Stimulated activated CD8-positive, alpha-beta memory T cell treated with anti-CD3 and anti-CD28 coated beads, Interleukin-7, amount 100 ng/mL, for 1 hour (primary cell): ENCODE measurements at regions not wholly inside any gene's neighbourhood (a gene's known extent, or its start where the extent isn't known, plus 50 kb on each side); places are given as distances from the start of the nearest gene placed in this dataset.
"Not testable (repeated sequence)": the region's sequence is repeated elsewhere in the genome, so short reads cannot be mapped to it uniquely, and the experiment has no call there.

Experiments used
- DNase-seq, 2 donors: peaks; one replicate each; pipeline ENCODE4 v3.0.0-alpha.2; 2020; ENCODE audit warnings: low read depth in 2 of 2

GRCh38 chr2:217593732-217594131, 409.1 kb downstream of the TNS1 start:
- no peak for DNase-seq

GRCh38 chr2:217588266-217588665, 414.5 kb downstream of the TNS1 start:
- DNase-seq, result no peak

GRCh38 chr2:217585362-217585761, 417.4 kb downstream of the TNS1 start:
- DNase-seq, result no peak

GRCh38 chr2:217580407-217580806, 422.4 kb downstream of the TNS1 start:
- DNase-seq, result not testable (repeated sequence)

DNA sequence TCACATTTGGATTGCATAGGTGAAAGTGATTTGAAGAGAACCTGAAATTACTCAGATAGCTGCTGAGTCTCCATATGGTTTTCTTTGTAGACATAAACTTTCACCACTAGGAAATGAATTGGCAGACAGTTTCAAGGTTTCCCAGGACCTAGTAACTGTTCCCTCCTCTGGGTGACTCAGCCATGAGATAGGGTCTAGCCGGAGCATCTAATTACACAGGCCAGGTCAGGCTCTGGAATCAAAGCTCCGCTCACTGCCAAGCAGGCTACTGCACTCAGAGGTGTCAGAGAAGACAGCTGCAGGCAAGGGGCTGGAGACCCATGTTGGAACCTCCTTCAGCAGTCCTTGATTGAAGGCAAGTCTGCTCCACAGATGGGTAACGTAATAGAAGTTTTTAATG, 429.2 kb downstream of the TNS1 start:
- DNase-seq, result no peak

DNA sequence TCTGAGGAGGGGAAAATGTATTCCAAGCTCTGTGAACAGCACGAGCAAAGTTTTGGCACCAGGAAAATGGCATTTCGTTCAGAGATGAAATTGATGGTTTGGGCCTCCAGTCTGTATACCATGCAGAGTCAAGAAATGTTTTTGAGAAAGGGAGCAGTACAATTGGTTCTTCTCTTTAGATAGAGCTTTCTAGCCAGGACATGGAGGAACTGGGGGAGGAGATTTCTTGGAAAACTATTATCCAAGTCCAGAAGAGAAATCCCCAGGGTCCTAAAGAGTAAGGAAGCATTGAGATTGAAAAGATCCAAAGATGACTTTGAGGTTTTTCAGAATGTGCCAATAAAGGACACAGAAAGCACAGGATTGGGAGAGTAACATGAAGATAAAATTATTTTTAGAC, 432.4 kb downstream of the TNS1 start:
- DNase-seq, result no peak

- no peak for DNase-seq
These were observed 434.4 kb downstream of the TNS1 start for GRCh38 chr2:217568289-217568971.

GRCh38 chr2:217563565-217563964, 439.2 kb downstream of the TNS1 start:
- no peak for DNase-seq

DNA sequence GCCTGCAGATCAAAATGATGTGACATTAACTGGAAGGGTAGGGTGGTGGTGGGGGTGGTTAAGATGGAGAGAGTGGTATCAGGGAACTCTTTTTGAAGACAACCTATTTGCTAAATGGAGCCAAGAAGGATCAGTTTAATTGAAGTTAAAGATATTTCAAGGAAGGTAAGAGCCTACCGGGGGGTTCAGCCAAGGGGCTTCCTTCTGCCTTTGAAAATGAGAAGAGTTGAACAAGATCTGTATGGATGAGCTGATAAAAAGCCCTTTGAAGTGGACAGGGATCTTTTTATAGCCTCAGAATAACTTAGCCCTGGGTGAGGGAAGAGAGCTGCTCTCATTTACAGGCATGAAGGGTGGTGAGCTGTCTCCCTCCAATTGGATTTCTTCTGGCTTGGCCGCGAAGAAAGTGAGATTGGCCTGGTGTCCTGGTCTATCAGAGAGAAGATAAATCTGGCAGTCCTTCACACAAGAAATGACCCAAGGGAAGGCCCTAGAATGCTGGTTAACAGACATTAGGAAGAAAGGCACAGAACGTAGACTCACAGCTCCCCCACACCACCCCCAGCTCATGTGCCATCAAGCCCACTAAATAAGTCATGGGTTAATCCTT, 439.8 kb downstream of the TNS1 start:
- no peak for DNase-seq

GRCh38 chr2:217559084-217559483, 443.7 kb downstream of the TNS1 start:
- no peak for DNase-seq

DNA sequence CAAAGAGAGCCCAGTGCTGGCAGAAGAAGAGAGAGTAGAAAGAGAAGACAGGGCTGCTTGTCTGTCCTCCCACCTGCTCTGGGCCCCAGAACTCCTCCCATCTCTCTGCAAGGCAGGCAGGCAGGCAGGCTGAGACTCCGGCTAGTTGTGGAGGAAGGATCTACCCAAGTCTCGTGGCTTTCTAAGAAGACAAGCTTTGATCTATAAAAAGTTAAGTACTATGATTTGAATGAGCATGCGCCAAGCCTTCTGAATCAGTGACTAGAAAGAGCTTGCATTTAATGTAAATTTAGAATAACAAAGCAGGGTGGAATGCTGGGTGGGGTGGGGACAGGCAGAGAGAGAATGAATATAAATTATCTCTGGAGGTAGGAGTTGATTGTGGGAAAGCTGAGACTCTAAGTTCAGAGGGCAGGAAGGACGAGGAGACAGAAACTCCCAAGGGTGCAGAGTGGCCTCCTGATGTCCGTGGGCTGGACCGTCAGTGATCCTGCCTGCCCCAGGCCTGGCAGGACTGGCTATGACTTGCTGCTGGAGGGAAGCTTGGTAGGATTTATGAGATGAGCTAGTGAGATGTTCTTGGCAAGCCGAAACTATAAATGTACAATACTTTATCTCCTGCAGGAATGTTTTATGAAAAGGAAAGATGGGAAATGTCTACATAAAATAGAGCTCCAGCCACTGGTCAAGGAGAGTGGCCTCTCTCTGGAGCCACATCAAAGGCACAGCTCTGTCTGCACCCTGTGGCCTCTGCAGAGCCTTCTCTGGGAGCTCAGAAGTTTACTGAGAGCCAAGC, 447.5 kb downstream of the TNS1 start:
- no peak for DNase-seq

DNA sequence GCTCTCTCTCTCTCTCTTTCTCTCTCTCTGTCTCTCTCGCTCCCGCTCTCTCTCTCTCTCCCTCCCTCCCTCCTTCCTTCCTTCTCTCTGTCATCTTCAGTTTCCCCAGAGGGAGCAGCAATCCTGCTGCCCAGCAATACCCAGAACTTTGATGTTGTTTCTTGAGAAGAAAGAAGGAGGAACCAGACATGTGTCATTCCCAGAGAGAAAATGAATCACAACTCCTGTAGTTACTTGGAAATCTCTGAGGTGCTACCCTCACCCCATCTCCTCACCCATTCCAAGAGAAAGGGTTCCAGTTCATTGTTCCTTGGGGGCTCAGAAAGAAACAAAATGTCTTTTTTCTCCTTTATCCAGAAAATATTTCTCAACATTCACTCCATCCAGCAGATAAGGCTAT, 449.1 kb downstream of the TNS1 start:
- no peak for DNase-seq

- DNase-seq, result no peak
These were observed 449.6 kb downstream of the TNS1 start for GRCh38 chr2:217553202-217553601.

- no peak for DNase-seq
These were observed 450.7 kb downstream of the TNS1 start for GRCh38 chr2:217552081-217552480.

DNA sequence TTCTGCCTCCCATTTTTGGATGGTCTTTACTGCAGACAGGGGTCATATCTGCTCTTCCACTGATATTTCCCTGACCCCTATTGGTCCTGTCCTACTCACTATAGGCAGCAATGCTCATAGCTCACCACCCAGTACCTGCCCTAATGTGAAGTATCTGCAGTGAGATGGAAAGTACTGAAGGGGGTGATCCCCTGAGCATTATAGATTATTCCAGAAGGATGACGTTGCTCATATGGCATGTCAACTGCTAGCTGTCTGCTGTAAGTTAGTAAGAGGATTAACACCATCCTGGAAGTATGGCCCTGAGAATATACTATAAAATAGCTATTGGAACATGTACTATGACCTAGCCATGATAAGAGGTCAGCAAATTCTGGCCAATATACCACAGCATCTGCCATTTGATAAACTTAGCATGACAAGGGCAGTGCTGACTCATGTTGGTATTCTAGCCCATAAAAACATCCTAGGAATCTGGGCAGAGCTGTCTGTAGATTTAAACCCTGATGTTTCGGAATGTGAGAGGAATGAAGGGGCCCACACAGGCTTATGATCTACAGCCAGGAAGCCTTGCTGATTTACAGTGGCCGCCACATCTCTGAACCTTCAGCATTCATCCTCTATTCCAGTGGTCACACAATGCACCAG, 451.4 kb downstream of the TNS1 start:
- no peak for DNase-seq

GRCh38 chr2:217539126-217539525, 463.7 kb downstream of the TNS1 start:
- no peak for DNase-seq

- no peak for DNase-seq
These were observed 464.1 kb downstream of the TNS1 start for GRCh38 chr2:217538719-217539118.

DNA sequence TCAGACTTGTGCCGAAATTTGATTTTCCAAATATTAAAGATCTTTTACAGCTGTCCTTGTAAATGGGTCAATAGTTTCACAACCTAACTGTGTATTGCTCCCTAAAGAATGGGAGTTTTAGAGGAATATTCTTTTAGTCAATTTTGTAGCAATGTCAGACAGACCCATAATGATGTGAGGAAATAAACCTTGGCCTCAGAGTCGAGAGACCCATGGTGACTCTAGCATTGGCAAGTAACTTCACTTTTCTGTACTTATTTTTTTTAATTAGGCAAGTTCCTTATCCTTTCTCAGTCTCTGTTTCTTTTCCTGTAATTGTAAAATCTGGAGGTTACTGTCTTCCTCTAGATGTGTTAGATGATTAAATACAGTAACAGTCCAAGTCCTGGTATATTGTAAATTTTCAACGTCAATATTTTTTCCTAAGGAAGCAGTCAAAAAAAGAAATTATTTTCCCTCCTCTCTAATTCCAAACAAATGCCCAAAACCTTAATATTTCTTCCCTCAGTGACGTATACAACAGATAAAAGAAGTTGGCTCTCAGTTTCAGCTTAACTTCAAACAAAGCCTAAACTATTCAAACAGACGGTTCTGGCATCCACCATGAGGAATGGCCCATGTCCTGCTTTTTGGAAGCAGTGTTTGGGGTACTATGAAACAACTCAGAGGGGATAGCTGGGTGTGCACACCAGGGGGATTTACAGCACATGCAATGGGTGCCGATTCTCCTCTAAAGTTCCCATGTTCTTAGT, 466.7 kb downstream of the TNS1 start:
- no peak for DNase-seq

DNA sequence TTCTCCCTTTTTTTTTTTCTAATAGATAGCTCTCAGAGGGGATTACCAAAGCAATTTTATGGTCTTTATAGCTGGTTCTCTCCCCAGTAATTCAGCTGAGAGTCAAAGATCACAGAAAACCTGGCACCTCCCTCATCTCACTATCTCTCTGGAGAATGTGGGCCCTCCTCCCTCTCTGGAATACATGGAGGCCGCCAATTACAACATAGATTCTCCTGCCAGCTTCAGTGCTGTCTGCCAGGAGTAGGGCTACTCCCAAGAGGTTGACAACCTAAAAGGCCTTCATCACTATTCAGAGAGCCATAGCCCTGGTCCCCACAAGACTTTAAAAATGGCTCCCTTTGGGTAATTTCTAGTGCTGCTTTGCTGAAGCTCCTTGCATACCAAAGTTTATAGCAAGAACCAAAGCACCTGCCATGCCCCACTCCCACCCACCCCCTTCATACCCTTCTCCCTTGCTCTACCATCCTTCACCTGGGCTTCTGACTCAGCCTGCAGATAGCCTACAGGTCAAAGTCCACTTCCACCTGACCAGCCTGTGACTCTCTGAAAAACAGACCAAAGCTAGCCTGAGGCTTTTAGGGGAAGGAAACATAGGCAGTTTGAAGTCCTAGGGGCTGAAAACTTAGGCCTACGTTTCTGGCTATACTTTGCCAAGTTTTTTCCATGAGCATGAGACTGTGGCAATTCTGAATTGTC, 472.3 kb downstream of the TNS1 start:
- no peak for DNase-seq

DNA sequence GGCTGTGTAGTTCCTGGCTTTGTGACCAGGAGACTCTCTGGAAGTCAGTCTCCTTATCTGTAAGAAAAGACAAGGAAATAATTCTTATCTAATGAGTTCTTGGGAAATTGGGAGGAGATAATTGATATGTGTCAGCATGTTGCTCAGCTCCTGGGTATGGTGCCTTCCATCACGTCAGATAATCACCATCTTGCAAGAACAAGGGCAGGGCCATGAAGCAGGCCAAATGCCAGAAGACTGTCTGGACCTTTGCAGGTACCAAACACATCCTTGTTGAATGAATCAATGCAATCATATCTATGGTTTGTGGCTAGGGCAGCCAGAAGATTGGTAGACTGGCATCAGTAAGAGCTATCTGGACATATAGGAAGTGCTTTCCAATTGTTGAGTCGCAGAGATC, 473.5 kb downstream of the TNS1 start:
- DNase-seq, result no peak

GRCh38 chr2:217527590-217528202, 475.1 kb downstream of the TNS1 start:
- DNase-seq, result no peak
